Endothelial cell of hepatic sinusoid (primary cell): ENCODE measurements at regions not wholly inside any gene's neighbourhood (a gene's known extent, or its start where the extent isn't known, plus 50 kb on each side); places are given as distances from the start of the nearest gene placed in this dataset.

Source experiments
- in situ Hi-C: cut with HindIII; loops from 2 replicates; pipeline ENCODE4 v1.10.0; 2017; ENCODE audit warnings: low sequenced_read_pairs

GRCh38 chr5:120738568-120738967, 274.5 kb downstream of the PRR16 start:
- in situ Hi-C loops = no loop called here

GRCh38 chr5:120740989-120741388, 276.9 kb downstream of the PRR16 start:
- in situ Hi-C loops = no loop called here

GRCh38 chr5:120748474-120748873, 284.4 kb downstream of the PRR16 start:
- in situ Hi-C loops = no loop called here

GRCh38 chr5:120749737-120750136, 285.6 kb downstream of the PRR16 start:
- in situ Hi-C loops = no loop called here

- in situ Hi-C loops = no loop called here
Observed at GRCh38 chr5:120759587-120759986, 295.5 kb downstream of the PRR16 start.

- in situ Hi-C loops = no loop called here
Observed at GRCh38 chr5:120761986-120762385, 297.9 kb downstream of the PRR16 start.

GRCh38 chr5:120765189-120765588, 301.1 kb downstream of the PRR16 start:
- in situ Hi-C loops = no loop called here

GRCh38 chr5:120767178-120767820, 303.2 kb downstream of the PRR16 start:
- in situ Hi-C loops = no loop called here

GRCh38 chr5:120769312-120769872, 305.3 kb downstream of the PRR16 start:
- in situ Hi-C loops = no loop called here

- in situ Hi-C loops = no loop called here
Observed at GRCh38 chr5:120771202-120771601, 307.1 kb downstream of the PRR16 start.

GRCh38 chr5:120778491-120779484, 314.7 kb downstream of the PRR16 start:
- in situ Hi-C loops = no loop called here

GRCh38 chr5:120779674-120780073, 315.6 kb downstream of the PRR16 start:
- in situ Hi-C loops = no loop called here

GRCh38 chr5:120788481-120788880, 324.4 kb downstream of the PRR16 start:
- in situ Hi-C loops = no loop called here

GRCh38 chr5:120789918-120790317, 325.8 kb downstream of the PRR16 start:
- in situ Hi-C loops = no loop called here

GRCh38 chr5:120790339-120790738, 326.2 kb downstream of the PRR16 start:
- in situ Hi-C loops = no loop called here

GRCh38 chr5:120792477-120792876, 328.4 kb downstream of the PRR16 start:
- in situ Hi-C loops = no loop called here

GRCh38 chr5:120794121-120794520, 330.0 kb downstream of the PRR16 start:
- in situ Hi-C loops = no loop called here

GRCh38 chr5:120803282-120803681, 339.2 kb downstream of the PRR16 start:
- in situ Hi-C loops = no loop called here

GRCh38 chr5:120805131-120805530, 341.0 kb downstream of the PRR16 start:
- in situ Hi-C loops = no loop called here

- in situ Hi-C loops = no loop called here
Observed at GRCh38 chr5:120806202-120806601, 342.1 kb downstream of the PRR16 start.

- in situ Hi-C loops = no loop called here
Observed at GRCh38 chr5:120808135-120808534, 344.0 kb downstream of the PRR16 start.

- in situ Hi-C loops = no loop called here
Observed at GRCh38 chr5:120808606-120809005, 344.5 kb downstream of the PRR16 start.
